Activated T-helper 9 cell treated with anti-CD3 and anti-CD28 coated beads, Interleukin-2, amount 50 U/mL, for 16 hours (primary cell): ENCODE measurements at regions not wholly inside any gene's neighbourhood (a gene's known extent, or its start where the extent isn't known, plus 50 kb on each side); places are given as distances from the start of the nearest gene placed in this dataset.
"Not testable (repeated sequence)": the region's sequence is repeated elsewhere in the genome, so short reads cannot be mapped to it uniquely, and the experiment has no call there.

Experiments used
- DNase-seq: peaks from one replicate; pipeline ENCODE4 v3.0.0-alpha.2; 2020; ENCODE audit warnings: low read depth

DNA sequence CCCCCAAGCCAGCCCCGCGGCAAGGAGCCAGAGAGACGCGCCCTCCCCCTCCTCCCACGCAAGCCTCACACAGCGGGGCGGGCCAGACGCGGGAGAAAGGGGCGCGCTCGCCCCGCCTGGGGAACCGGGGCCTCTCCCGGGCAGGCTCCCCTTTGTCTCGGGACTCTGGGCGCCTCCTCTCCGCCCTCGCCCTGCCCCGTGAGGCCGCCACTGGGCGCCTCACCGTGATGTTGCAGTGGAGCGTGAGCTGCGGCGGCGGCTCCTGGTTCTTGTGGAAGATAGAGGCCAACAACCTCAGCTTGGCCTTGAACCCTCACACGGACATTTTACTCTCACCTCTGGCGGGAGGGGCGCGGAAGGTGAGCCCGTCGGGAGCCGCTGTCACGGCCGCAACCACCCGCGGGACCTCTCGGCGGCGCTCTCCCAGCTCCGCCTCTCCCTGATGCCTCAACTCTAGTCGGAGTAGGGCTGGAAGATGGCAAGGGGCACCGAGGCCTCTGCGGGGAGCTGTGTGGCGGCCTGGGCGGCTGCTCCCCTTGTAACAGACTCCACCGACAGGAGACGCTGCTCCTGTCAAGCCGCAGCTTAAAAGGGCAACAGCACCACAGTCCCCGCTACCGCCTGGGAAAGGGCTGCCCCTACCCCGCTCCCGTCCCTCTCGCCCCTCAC is 179.2 kb upstream of the ZSCAN2 start:
- DNase-seq = not testable (repeated sequence)

DNA sequence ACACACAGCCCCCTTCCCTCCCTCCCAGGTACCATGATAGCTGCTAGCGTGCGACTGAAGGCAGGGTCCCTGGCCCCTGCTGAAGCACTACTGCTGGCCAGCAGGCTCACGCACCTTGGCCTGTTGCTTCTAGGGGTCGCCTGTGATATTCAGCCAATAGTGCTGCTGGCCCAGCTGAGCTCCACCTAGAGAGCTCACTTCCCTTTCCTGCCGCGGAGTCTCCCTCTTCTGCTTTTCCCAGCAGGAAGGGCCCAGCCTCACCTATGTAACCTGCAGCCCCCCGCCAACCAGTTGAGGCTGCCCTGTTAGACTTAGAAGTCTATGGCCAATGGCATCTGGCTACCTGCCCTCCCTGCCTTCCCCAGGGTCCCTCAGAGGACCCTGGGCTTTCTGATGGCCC is 175.5 kb upstream of the ZSCAN2 start:
- DNase-seq = not testable (repeated sequence)

DNA sequence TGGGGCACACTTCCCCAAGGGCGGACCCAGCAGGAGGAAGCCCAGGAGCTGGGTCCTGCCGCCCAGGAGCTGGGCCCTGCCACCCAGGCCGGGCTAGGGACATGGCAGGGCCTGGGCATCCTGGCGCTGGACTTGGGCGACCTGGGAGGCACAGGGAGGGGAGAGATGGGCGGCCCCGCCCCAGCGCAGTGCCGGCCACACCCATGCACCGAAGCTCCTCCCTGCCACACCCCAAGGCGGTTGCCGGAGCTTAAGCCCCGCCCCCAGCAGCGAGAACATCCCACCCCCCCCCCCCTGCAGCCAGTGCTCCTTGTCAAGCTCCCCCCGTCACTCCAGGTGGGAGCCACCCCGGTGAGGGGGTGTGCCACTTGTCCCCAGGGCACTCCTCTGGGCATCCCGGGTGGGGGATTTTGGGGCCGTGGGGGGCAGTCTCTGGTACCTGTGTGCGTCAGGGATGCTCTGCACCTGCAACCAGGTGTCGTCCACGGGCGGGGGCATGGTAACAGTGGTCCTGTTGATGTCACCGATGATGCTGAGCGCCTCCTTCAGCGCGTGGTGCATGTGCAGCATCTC is 127.4 kb upstream of the ZSCAN2 start:
- DNase-seq = not testable (repeated sequence)

DNA sequence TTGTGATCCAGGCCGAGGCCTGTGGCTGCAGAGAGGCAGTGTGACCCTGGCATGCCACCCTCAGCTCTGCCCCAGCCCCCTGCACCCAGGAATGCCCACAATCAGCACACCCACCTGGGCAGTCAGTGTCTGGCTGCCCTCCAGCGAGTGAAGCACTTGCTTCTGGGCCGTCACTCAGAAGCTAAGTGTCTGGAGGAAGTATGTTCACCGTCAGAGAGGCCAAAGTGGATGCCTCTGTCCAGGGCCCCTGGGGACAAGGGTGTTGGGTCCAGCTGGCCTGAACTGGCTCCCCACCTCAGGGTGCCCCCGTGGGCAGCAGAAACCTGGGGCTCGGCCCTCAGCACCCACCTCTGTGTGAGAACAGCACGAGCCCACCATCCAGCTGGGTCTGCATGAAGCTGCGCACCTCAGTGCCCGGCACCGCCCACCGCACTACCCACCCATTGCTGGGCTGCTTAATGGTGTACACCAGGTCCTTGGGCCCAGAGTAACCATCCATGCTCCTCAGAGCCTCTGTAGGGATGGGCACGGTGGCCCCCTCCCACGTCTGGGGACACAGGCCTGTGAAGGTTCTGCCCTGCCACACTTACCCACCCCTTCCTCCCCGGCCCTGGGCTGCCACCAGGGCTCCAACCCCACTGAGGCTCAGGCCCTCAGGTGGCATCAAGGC is 124.3 kb upstream of the ZSCAN2 start:
- DNase-seq = not testable (repeated sequence)

DNA sequence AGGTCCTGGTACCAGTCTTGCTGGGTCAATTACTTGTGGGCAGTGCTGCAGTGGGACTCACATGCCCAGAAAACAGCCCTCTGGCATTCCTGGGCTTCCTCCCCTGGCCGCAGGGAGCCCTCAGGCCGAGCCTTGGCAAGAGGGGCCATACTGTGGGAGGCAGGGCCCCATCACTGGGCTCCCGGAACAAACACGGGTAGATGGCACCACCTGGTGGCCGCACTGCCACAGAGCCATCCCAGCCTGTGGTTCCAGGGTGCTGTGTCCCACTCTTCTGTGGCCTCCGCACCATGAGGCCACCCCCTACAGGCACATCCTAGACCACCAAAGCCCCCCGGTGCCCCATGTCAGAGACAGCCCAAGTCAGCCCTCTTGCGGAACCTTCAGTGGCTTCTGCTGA is 123.3 kb upstream of the ZSCAN2 start:
- DNase-seq = not testable (repeated sequence)

DNA sequence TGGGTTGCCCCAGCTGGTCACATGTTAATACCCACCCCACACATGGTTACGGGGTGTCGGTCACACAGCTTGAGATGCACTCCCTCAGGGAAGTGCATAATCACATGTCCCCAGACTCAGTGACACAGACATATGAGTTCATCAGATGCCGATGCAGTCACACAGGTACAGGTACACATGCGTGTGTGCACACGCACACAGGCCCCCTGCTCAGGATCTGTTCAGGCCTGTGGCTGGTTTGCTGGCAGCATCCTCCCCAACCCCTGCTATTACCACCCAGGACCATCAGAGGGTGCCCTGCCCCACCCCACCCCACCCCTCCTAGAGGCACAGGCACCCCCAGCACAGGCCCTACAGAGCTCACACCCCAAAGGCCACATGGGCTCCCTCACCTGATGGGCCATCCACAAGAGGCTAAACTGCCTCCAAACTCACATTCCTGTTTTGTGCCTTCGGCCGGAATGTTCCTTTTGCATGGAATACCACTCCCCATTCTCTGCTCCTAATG is 120.6 kb upstream of the ZSCAN2 start:
- DNase-seq = not testable (repeated sequence)

DNA sequence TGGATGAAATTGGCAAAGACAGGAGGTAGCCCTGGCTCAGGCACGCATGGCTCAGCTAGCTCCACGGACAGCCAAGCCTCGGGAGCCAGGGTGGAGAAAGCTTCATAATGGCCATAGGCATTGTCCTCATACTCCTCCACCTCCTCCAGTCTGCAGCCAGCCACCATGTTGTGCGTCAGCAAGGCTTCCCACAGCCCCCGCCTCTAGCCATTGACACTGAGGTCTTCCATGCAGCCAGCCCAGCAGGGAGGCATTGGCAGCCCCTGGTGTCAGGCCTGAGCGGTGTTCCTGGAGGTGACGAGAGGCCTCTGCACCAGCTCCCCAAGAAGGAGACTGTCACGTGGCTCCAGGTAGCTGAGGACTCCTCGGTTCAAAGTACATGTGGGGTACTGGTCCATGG is 117.0 kb upstream of the ZSCAN2 start:
- DNase-seq = not testable (repeated sequence)

DNA sequence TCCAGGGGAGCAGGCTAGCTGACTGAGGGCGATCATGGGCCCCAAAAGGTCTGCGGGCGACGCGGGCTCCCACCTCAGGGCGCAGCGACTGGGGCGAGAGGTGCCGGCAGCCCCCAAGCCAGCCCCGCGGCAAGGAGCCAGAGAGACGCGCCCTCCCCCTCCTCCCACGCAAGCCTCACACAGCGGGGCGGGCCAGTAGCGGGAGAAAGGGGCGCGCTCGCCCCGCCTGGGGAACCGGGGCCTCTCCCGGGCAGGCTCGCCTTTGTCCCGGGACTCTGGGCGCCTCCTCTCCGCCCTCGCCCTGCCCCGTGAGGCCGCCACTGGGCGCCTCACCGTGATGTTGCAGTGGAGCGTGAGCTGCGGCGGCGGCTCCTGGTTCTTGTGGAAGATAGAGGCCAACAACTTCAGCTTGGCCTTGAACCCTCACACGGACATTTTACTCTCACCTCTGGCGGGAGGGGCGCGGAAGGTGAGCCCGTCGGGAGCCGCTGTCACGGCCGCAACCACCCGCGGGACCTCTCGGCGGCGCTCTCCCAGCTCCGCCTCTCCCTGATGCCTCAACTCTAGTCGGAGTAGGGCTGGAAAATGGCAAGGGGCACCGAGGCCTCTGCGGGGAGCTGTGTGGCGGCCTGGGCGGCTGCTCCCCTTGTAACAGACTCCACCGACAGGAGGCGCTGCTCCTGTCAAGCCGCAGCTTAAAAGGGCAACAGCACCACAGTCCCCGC is 100.5 kb upstream of the ZSCAN2 start:
- peak; percentile 28 for DNase-seq

DNA sequence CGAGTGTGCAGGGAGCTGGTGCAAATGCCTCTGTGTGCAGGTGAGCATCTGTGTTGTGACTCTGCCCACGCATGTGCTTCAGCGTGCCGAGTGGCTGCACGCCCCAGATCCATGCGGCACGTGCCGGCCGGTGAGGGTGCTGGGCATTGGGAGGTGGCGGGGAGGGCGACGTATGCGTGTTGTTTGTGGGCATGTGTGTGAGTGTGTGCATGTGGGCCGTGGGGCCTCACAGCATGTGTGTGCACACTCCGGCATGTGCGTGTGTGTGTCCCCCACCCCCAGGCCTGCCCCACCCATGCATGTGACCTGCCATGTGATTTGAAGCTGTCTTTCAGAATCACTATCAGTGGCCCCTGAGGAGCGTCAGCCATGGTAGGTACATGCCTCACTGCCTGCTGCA is 97.7 kb upstream of the ZSCAN2 start:
- DNase-seq = not testable (repeated sequence)

DNA sequence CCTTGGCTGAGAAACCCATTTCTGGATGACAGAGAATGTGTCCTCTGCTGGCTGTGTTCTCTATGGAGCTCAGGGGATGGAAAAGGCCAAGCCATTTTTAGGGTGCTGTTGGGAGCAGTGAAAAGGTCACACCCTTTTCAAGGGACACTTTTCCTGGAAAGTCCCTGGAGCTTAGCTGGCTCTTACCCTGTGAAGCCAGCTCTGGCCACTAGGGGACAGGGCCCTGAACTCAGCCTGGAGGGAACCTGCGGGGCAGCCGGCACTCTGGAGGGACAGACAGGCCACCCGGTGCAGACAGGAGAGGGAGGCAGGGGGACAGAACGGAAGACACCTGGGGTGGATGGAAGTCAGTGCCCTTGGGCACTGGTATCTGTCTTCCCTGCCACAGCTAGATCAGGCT is 95.3 kb upstream of the ZSCAN2 start:
- DNase-seq = not testable (repeated sequence)

DNA sequence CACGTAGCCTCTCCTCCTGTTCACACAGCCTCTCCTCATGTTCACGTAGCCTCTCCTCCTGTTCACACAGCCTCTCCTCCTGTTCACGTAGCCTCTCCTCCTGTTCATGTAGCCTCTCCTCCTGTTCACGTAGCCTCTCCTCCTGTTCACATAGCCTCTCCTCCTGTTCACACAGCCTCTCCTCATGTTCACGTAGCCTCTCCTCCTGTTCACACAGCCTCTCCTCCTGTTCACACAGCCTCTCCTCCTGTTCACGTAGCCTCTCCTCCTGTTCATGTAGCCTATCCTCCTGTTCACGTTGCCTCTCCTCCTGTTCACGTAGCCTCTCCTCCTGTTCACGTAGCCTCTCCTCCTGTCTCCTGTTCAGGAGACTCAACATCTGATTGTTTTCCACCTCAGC is 88.5 kb upstream of the ZSCAN2 start:
- not testable (repeated sequence) for DNase-seq

DNA sequence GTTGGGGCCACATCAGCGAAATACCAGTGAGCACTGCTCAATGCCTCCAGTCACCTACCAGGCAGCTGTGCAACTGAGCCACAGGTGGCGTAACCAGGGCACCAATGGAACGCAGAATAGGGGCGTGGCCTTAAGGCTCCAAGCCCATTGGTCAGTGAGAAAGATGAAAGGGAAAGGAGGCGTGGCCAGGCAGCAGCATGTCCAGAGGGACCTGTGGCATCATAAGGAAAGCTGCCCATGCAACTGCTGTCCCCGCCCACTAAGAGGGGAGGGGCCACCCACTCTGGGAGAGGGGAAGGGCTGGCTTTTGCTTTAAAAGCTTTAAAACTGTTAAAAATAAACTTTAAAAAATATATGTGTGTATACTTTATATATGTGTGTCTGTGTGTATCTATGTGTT is 84.0 kb upstream of the ZSCAN2 start:
- not testable (repeated sequence) for DNase-seq

DNA sequence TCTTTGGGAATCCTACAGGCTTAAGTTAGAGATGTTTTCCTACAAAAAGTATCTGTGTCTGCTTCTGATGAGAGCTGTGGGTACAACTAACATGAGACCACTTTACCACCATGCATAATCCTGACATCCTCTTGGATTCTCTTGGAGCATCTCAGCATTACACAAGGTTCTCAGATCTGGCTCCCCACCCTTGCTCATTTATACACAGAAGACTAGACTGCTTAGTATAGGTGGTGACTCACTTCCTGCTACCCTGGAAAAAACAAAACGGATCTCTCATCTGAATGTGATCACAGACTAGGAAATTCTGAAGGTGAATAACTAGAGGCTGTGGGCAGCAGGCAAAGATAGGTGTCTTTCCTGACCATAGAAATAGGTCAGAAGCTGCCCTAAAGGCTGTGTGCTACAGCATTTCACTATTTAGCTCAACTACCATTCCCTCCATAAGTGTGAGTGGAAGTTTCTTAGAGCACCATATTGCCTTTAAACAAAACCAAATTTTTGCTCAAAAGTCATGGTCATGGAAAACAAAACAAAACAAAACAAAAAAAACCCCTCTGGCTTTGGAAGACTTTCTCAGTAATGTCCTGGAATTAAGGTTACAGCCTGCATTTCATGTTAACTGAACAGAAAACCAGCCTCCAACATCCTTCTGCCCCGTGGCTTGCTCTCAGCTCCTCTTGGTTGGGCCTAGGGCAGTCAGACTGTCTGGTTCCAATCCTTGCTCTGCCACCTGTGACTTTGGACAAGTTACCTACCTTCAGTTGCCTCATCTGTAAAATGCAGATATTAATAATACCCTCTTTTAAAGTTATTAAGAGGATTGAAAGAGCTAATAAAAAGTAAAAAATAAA is 75.1 kb upstream of the ZSCAN2 start:
- not testable (repeated sequence) for DNase-seq

DNA sequence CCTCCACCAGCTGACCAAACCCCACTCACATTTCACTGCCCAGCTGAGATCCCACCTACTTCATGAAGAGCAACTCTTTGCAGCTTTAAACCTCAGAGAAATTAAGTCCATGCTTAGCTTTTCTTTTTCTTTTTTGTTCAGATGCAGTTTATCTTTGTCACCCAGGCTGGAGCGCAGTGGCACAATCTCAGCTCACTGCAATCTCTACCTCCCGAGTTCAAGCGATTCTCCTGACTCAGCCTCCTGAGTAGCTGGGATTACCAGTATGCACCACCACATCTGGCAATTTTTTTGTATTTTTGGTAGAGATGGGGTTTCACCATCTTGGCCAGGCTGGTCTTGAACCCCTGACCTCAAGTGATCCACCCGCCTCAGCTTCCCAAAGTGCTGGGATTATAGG is 70.1 kb upstream of the ZSCAN2 start:
- DNase-seq = not testable (repeated sequence)

DNA sequence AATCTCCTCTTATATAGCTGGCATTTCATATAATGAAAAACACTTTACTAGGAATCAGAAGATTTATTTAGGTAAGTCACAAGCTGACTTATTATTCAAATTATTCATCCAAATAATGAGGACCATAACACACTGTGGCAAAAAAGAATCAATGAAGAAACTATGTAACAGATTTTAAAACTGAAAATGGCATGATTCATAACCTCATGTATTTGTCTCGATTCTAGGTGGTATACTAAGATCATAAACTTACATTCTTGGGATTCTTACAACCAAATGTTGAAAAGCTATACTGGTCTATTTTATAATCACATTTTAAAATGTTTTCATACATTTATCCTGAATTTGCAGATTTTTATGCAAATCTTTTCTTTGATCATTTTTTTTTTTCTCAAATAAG is 69.6 kb upstream of the ZSCAN2 start:
- DNase-seq = not testable (repeated sequence)

DNA sequence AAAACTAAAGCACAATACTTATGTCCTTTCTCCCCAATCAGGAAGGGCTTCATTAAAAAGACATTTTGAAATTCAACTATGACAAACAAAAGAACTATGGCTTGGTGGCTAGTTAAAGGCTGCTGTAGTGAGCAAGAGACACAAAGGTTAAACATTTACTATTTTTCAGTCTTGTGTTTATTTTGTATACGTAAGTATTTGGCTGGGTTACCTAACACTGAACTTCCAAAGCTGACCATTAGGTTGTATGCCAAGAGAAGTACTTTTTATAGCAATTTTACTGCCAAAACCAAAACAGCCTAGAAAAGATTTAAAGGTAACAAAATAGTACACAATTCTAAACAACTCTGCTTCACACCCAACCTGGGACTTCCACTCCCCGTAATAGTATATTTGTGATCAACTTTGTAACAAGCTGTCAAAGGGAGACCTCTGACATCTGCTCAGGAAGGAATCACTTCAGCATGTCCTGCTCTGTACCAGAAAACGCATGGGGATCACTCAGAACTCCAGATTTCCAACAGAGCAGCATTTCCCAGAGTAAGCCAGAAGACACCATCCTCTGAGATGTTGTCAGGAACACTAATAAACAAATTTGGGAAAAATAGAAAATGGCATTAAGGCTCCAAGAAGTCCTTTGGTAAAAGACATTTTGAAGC is 69.0 kb upstream of the ZSCAN2 start:
- not testable (repeated sequence) for DNase-seq

DNA sequence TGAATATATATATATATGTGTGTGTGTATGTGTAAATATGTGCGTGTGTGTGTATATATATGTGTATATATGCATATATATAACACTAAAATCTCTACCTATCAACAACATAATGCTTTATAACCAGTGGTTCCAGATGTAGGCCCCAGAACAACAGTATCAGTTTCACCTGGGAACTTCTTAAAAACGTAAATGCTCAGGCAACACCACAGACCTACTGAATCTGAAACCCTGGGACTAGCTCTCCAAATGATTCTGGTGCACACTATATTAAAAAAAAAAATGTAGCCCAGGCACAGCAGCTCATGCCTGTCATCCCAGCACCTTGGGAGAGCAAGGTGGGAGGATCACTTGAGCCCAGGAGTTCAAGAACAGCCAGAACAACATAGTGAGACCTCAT is 67.1 kb upstream of the ZSCAN2 start:
- not testable (repeated sequence) for DNase-seq

DNA sequence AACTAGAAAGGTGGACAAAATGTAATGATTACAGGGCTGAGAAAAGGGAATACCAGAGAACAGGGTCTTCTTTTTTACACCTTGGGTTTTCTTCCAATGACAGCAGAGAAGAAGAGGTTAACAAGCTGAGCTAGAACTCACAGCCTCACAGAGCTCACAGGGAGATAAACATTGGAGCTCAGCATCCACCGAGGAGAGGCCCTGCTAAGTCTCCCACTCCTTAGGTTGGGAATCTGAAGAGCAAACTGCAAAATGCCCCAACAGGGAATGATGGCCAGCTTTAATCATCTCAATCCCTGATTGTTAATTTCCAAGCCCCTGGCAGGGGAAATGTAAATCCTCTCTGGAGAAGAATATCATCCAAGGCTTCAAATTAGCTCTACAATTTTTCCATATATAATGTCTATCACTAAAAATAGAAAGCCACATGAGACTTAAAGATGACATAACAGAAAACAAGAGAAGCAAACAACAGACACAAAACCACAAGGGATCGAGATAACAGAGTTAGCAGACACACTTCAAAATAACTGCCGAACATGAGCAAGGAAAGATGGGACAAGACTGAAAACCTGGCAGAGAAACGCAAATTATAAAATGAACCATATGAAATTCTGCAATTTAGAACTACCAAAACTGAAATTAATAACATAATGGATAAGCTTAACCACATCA is 66.1 kb upstream of the ZSCAN2 start:
- DNase-seq = not testable (repeated sequence)

DNA sequence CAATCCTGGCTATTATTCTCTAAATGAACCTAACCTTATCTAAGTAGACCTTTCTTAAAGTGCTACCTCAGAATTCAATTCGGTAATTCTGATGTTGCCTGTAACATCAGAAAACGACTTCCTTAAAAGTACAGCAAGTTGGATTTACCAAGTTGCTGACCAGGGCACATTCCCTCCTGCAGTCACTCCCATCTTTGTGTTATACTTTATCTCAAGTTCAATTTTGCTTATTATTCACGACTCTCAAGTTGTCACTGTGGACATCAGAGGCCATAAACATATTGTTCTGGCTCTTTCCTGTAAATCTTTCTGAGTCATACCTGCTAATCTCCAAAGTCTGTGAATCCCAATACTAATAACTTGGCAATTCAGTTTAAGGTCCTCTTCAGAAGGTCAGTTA is 64.6 kb upstream of the ZSCAN2 start:
- DNase-seq = not testable (repeated sequence)

DNA sequence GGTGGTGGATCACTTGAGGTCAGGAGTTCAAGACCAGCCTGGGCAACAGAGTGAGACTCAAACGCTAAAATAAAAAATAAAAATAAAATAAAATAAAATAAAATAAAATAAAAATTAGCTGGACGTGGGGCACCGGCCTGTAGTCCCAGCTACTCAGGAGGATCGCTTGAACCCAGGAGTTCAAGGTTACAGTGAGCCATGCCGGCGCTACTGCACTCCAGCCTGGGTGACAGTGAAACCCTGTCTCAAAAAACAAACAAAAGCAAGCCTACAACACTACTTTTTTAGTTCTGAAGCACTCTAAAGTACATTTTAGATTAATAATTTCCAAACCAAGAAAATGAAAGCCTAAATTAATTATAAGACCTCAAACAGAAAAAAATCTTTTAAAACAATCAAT is 56.2 kb upstream of the ZSCAN2 start:
- not testable (repeated sequence) for DNase-seq
